GM23338 (cell line): ENCODE measurements at regions not wholly inside any gene's neighbourhood (a gene's known extent, or its start where the extent isn't known, plus 50 kb on each side); places are given as distances from the start of the nearest gene placed in this dataset.

ENCODE experiments used
- ATAC-seq: fragments of 200-7000 bp; cut with Tn5 transposase; 3 replicates; pipeline ENCODE4 v1.9.1; 2020
- DNase-seq: peaks from one replicate; pipeline ENCODE4 v3.0.0-alpha.2; 2015; ENCODE audit warnings: low spot score
- H2AFZ ChIP-seq: fragments of 200-600 bp; sonication (generic); 2 replicates; pipeline ENCODE4 v1.8.0; 2016; ENCODE audit warnings: antibody characterized with exemption, mild to moderate bottlenecking, moderate library complexity
- H3F3A ChIP-seq: fragments of 200-600 bp; sonication (generic); replicated peaks from 2 replicates; pipeline ENCODE4 v1.8.0; 2017; ENCODE audit warnings: antibody characterized with exemption, mixed run types, low read depth
- H3K27ac ChIP-seq: fragments of 200-600 bp; sonication (generic); 2 replicates; pipeline ENCODE4 v1.6.1; 2016; ENCODE audit warnings: low read depth
- H3K27me3 ChIP-seq: fragments of 200-600 bp; sonication (generic); 2 replicates; pipeline ENCODE4 v1.8.0; 2016; ENCODE audit warnings: mild to moderate bottlenecking, mixed run types, moderate library complexity; ENCODE audit not compliant: insufficient read depth
- H3K36me3 ChIP-seq: fragments of 200-600 bp; sonication (generic); 2 replicates; pipeline ENCODE4 v1.8.0; 2016; ENCODE audit warnings: mild to moderate bottlenecking; ENCODE audit not compliant: insufficient read depth
- H3K4me1 ChIP-seq: fragments of 200-600 bp; sonication (generic); 2 replicates; pipeline ENCODE4 v1.8.0; 2016; ENCODE audit warnings: mild to moderate bottlenecking, moderate library complexity; ENCODE audit not compliant: insufficient read depth
- H3K4me2 ChIP-seq: fragments of 200-600 bp; sonication (generic); 2 replicates; pipeline ENCODE4 v1.7.1; 2017; ENCODE audit warnings: mixed run types
- H3K4me3 ChIP-seq: fragments of 200-600 bp; sonication (generic); 2 replicates; pipeline ENCODE4 v1.6.1; 2016; ENCODE audit warnings: mixed run types
- H3K79me2 ChIP-seq: fragments of 200-600 bp; sonication (generic); replicated peaks from 2 replicates; pipeline ENCODE4 v1.8.0; 2017; ENCODE audit warnings: mild to moderate bottlenecking; ENCODE audit not compliant: insufficient read depth
- H3K9me2 ChIP-seq: fragments of 200-600 bp; sonication (generic); 2 replicates; pipeline ENCODE4 v1.8.0; 2017; ENCODE audit not compliant: insufficient read depth
- H4K20me1 ChIP-seq: fragments of 200-600 bp; sonication (generic); replicated peaks from 2 replicates; pipeline ENCODE4 v1.8.0; 2017; ENCODE audit warnings: mild to moderate bottlenecking; ENCODE audit not compliant: insufficient read depth
- H3K27ac Mint-ChIP-seq: 2 replicates; pipeline ENCODE4 v1.8.0; 2020; ENCODE audit warnings: inconsistent platforms, mild to moderate bottlenecking, moderate library complexity, mixed read lengths
- H3K27me3 Mint-ChIP-seq: 3 replicates; pipeline ENCODE4 v1.8.0; 2022; ENCODE audit warnings: low read depth, mild to moderate bottlenecking, moderate library complexity, mixed read lengths, inconsistent platforms; ENCODE audit not compliant: insufficient read depth, poor library complexity
- H3K36me3 Mint-ChIP-seq: 3 replicates; pipeline ENCODE4 v1.8.0; 2021; ENCODE audit warnings: low read depth, mild to moderate bottlenecking, inconsistent platforms, moderate library complexity, mixed read lengths
- H3K4me1 Mint-ChIP-seq: 3 replicates; pipeline ENCODE4 v1.8.0; 2020; ENCODE audit warnings: mild to moderate bottlenecking, inconsistent platforms, mixed read lengths
- H3K4me3 Mint-ChIP-seq: 3 replicates; pipeline ENCODE4 v1.8.0; 2021; ENCODE audit warnings: moderate library complexity, mild to moderate bottlenecking, inconsistent platforms, mixed read lengths
- H3K9me3 Mint-ChIP-seq: 3 replicates; pipeline ENCODE4 v1.8.0; 2020; ENCODE audit warnings: moderate library complexity, mild to moderate bottlenecking, inconsistent platforms, mixed read lengths
- CREB1 ChIP-seq: fragments of 250-450 bp; sonication (Bioruptor Pico); IDR thresholded peaks from 2 replicates; pipeline ENCODE4 v1.5.0; 2020; ENCODE audit warnings: low read depth, mild to moderate bottlenecking, moderate library complexity
- CTCF ChIP-seq, 2 experiments: fragments of 200-600 bp in 1 of 2; sonication (generic) in 1 of 2; conservative IDR thresholded peaks; 2 replicates each; pipeline versions ENCODE4 v1.5.1 to v1.6.1; 2016 to 2017; ENCODE audit warnings: antibody characterized with exemption in 2 of 2, low read depth in 2 of 2, mild to moderate bottlenecking in 2 of 2, moderate library complexity in 1 of 2
- EZH2 ChIP-seq: fragments of 200-600 bp; sonication (generic); IDR thresholded peaks from one replicate; pipeline ENCODE4 v1.8.0; 2017; ENCODE audit warnings: antibody characterized with exemption, mild to moderate bottlenecking, low read depth; ENCODE audit not compliant: unreplicated experiment
- EZH2phosphoT487 ChIP-seq: fragments of 200-600 bp; sonication (generic); IDR thresholded peaks from one replicate; pipeline ENCODE4 v1.8.1; 2018; ENCODE audit warnings: antibody characterized with exemption; ENCODE audit not compliant: unreplicated experiment
- JUNB ChIP-seq: IDR thresholded peaks from one replicate; pipeline ENCODE4 v1.6.1; 2016; ENCODE audit warnings: antibody characterized with exemption; ENCODE audit not compliant: unreplicated experiment
- POLR2AphosphoS5 ChIP-seq: IDR thresholded peaks from 2 replicates; pipeline ENCODE4 v1.6.1; 2016; ENCODE audit warnings: antibody characterized with exemption, low read depth
- STAT1 ChIP-seq: IDR thresholded peaks from one replicate; pipeline ENCODE4 v1.6.1; 2016; ENCODE audit warnings: antibody characterized with exemption; ENCODE audit not compliant: unreplicated experiment
- ZNF114 ChIP-seq: fragments of 250-450 bp; sonication (Bioruptor Pico); IDR thresholded peaks from 2 replicates; pipeline ENCODE4 v1.5.0; 2020; ENCODE audit warnings: mild to moderate bottlenecking, moderate library complexity
- ZNF331 ChIP-seq: fragments of 250-450 bp; sonication (Bioruptor Pico); IDR thresholded peaks from 2 replicates; pipeline ENCODE4 v1.5.0; 2020; ENCODE audit warnings: low read depth, mild to moderate bottlenecking, moderate library complexity
- ZNF462 ChIP-seq: fragments of 250-450 bp; sonication (Bioruptor Pico); IDR thresholded peaks from 2 replicates; pipeline ENCODE4 v1.5.0; 2020; ENCODE audit warnings: mild to moderate bottlenecking, moderate library complexity
- TF ChIP-seq, protein P1 (sequence below): IDR thresholded peaks from 2 replicates; pipeline ENCODE4 v1.6.1; 2016; ENCODE audit warnings: antibody characterized with exemption

- TF ChIP-seq ZNF462 (CRISPR knock-in tag): no peak
Observed at GRCh38 chr6:91137286-91137685, 550.4 kb upstream of the MAP3K7 start (continued).

GRCh38 chr6:91135406-91136103 is 548.7 kb upstream of the MAP3K7 start:
- no peak overlapping the region for H3K4me2 ChIP-seq
- no peaks in the 10 kb centered on the region for H3K27me3 ChIP-seq
- ATAC-seq (no peak), DNase-seq (no peak)
- Mint-ChIP-seq H3K36me3 (no peaks in the 10 kb centered on the region), H3K4me1 (no peaks in the 10 kb centered on the region), H3K4me3 (no peak overlapping the region), H3K27me3 (no peaks in the 10 kb centered on the region), H3K27ac (no peak overlapping the region), H3K9me3 (no peaks in the 10 kb centered on the region)
- H3K4me3 ChIP-seq: no peak overlapping the region
- no peaks in the 10 kb centered on the region for H3K36me3 ChIP-seq
- H3K79me2 ChIP-seq: no peaks in the 10 kb centered on the region
- no peak overlapping the region for H2AFZ ChIP-seq
- H3K4me1 ChIP-seq: no peaks in the 10 kb centered on the region
- no peaks in the 10 kb centered on the region for H4K20me1 ChIP-seq
- H3F3A ChIP-seq: no peaks in the 10 kb centered on the region
- H3K9me2 ChIP-seq: no peaks in the 10 kb centered on the region
- H3K27ac ChIP-seq: no peak overlapping the region
- TF ChIP-seq ZNF114 (no peak), ZNF331 (CRISPR knock-in tag) (no peak), POLR2AphosphoS5 (no peak), CTCF (conservative IDR thresholded peaks at IDR 0.05; ENCODE audit: low read depth in 2 of 2) (no peak), STAT1 (no peak), EZH2phosphoT487 (no peak), CREB1 (CRISPR knock-in tag) (no peak), JUNB (no peak), EZH2 (no peak)
- TF ChIP-seq, protein P1, sequence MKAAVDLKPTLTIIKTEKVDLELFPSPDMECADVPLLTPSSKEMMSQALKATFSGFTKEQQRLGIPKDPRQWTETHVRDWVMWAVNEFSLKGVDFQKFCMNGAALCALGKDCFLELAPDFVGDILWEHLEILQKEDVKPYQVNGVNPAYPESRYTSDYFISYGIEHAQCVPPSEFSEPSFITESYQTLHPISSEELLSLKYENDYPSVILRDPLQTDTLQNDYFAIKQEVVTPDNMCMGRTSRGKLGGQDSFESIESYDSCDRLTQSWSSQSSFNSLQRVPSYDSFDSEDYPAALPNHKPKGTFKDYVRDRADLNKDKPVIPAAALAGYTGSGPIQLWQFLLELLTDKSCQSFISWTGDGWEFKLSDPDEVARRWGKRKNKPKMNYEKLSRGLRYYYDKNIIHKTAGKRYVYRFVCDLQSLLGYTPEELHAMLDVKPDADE: no peak
